ENCODE measurements at regions not wholly inside any gene's neighbourhood (a gene's known extent, or its start where the extent isn't known, plus 50 kb on each side); places are given as distances from the start of the nearest gene placed in this dataset.

DNA sequence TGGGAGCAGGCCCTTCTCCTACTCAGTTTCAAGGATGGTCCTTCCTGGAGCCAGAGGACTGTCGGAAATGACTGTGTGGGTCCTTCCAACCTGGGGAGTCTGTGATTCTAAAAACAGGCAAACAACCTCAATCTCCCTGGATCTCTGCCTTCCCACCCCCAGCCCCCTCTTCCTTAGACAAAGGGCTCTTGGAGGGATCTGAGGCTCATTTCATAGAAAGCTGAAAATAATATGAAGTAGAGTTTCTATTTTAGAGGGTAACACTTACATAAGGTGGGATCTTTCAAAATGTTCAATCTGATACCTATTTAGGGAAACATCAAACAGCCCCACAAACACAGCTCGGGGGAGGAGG is 69.4 kb downstream of the RHOB start:
- no peak overlapping the region for H3K27ac ChIP-seq
- no peaks in the 10 kb centered on the region for H3K27me3 ChIP-seq
- no peak overlapping the region for H3K4me3 ChIP-seq
- peaks cover 15% of the 10 kb centered on the region; the same call in 1 of the 2 replicates for H3K4me1 ChIP-seq
- no peak for DNase-seq
- 0 out of 2 replicates have a peak, but pooled peaks cover 4% of the 10 kb centered on the region for H3K9me3 ChIP-seq (replicated peaks)
- H3K36me3 ChIP-seq = no peaks in the 10 kb centered on the region

DNA sequence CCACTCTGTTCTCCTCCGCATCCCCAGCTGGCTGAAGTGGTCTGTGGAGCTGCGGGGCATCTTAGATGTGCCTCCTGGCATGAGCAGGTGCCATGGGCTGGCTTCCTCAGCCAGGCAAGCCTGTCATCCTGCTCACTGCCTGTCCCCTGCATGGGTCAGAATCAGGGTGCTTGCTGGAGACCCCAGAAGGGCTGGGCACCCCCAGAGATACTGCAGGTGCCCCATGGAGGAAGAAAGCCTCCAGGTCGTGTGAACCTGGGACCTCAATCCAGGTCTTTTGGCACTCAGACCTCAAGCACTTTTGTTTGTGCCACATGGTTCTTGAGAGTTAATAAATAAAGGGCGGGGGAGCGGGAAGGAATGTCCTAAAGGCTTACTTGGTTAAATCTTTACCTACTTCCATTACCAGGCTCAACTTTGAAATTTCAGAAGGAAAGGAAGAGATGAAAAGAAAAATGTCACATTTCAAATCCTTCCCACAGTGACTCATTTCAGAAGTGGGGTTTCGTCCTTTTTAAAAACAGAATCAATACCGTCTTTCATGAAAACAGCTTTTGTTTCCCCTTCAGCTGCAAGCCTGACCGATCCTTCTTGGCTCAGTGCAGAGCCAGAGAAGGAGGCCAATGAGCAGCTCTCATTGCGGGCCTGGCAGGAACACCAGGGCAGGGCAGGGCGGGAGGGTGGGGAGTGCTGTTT is 69.9 kb downstream of the RHOB start:
- 0 out of 2 replicates have a peak, but pooled peaks cover 4% of the 10 kb centered on the region for H3K9me3 ChIP-seq (replicated peaks)
- H3K27ac ChIP-seq = no peak overlapping the region
- no peak overlapping the region for H3K4me3 ChIP-seq
- peaks cover 15% of the 10 kb centered on the region; the same call in 1 of the 2 replicates for H3K4me1 ChIP-seq
- no peaks in the 10 kb centered on the region for H3K36me3 ChIP-seq
- H3K27me3 ChIP-seq = no peaks in the 10 kb centered on the region
- peak in 1 of 2 experiments; percentile 40 for DNase-seq

DNA sequence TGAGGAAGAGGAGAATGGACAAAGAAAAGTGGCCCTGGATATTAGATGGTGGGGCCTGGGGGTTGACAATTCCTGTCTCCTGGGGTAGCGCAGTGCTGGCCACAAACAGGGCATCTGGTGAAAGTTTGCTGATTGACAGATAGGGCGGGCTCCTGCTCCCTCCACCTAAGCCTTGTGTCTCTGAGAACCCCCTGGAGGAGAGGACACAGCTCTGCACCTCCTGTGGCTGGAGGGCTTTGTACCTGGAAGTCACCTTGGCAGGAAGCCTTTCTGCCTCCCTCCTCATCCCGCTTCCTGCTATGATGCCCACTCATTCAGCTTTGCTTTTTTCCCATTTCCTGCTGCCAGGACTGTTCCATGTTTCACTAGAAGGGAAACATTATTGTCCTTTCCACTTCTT is 72.4 kb downstream of the RHOB start:
- peaks cover 23% of the 10 kb centered on the region for H3K4me1 ChIP-seq
- no peak overlapping the region for H3K27ac ChIP-seq
- H3K27me3 ChIP-seq = no peaks in the 10 kb centered on the region
- H3K9me3 ChIP-seq (replicated peaks) = 0 out of 2 replicates have a peak, but pooled peaks cover 4% of the 10 kb centered on the region
- H3K4me3 ChIP-seq = no peak overlapping the region
- DNase-seq = no peak
- H3K36me3 ChIP-seq = no peaks in the 10 kb centered on the region

GRCh38 chr2:20520128-20520527 is 73.3 kb downstream of the RHOB start:
- no peak for DNase-seq
- H3K27ac ChIP-seq = no peak overlapping the region
- H3K9me3 ChIP-seq (replicated peaks) = 0 out of 2 replicates have a peak, but pooled peaks cover 3% of the 10 kb centered on the region
- peaks cover 23% of the 10 kb centered on the region for H3K4me1 ChIP-seq
- no peaks in the 10 kb centered on the region for H3K27me3 ChIP-seq
- H3K4me3 ChIP-seq = no peak overlapping the region
- no peaks in the 10 kb centered on the region for H3K36me3 ChIP-seq

DNA sequence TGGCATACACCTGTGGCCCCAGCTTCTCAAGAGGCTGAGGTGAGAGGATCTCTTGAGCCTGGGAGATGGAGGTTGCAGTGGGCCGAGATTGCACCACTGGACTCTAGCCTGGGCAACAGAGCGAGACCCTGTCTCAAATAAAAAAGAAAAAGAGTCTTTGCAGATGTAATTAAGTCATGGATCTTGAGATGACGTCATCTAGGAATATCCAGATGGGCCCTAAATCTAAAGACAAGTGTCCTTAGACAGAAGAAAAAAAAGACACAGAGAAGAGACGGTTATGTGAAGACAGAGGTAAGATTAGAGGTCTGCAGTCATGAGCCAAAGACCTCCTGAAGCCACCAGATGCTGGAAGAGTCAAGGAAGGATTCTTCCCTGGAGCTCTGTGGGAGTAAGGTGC is 74.3 kb downstream of the RHOB start:
- Histone ChIP-seq H3K27ac (no peak overlapping the region), H3K4me3 (no peak overlapping the region), H3K27me3 (no peaks in the 10 kb centered on the region), H3K9me3 (replicated peaks) (no peaks in the 10 kb centered on the region), H3K4me1 (peaks cover 30% of the 10 kb centered on the region), H3K36me3 (no peaks in the 10 kb centered on the region)
- no peak for DNase-seq

- DNase-seq = no peak
- H3K9me3 ChIP-seq (replicated peaks) = no peaks in the 10 kb centered on the region
- H3K27ac ChIP-seq = no peak overlapping the region
- H3K36me3 ChIP-seq = no peaks in the 10 kb centered on the region
- no peak overlapping the region for H3K4me3 ChIP-seq
- H3K4me1 ChIP-seq = peaks cover 35% of the 10 kb centered on the region
- H3K27me3 ChIP-seq = no peaks in the 10 kb centered on the region
Observed at GRCh38 chr2:20521682-20522189, 74.9 kb downstream of the RHOB start.

DNA sequence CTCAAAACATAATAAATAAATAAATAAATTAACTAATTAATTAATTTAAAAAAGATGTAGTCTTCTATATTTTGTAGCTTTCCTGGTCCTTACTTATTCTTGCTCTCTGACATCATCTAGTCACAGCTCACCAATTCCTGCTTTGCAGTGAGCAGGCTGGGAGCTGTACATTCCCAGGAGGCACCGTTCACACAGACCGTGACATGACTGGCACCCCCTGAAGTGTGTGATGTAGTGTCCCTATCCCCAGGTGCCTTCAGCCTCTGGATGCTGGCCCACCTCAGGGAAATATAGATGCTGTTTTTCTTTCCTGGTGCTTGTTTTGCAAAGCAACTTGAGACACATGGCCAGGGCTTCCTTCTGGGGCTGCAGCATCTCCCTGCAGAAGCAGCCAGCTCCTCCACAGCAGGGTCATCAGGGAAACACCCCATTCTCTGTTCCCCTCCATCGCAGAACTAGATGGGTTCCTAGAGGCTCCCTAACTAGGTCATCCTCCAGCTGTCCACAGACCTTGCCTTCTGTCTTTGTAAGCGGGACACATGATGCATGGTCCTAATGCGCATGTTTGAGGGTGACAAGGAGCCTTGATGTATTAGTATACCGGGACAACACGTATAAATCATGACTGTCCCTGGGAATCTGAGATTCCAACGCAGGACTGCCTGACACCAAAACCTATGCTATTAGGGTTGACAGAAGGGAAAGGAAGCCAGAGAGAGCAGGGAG is 76.4 kb downstream of the RHOB start:
- no peak for DNase-seq
- H3K4me3 ChIP-seq = no peak overlapping the region
- no peaks in the 10 kb centered on the region for H3K36me3 ChIP-seq
- no peaks in the 10 kb centered on the region for H3K9me3 ChIP-seq (replicated peaks)
- no peaks in the 10 kb centered on the region for H3K27me3 ChIP-seq
- H3K4me1 ChIP-seq = peaks cover 40% of the 10 kb centered on the region
- no peak overlapping the region for H3K27ac ChIP-seq

DNA sequence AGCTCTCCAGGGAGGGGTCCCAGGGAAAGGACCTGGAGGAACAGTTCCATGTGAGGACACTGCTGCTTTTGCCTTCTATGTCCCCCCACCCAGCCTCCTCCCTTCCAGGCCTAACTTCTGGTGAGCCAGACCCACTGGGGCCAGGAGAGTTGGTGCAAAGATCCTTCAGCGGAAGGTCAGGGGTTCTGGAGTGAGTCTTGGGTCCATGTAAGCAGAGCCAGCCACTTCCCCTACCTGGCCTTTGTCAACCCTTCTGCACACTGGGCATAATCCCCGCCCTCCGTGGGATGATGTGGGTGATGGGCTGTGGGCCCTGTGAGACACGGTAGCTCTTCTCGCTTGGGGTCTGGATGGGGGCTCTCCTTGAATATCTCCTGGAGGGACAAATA is 76.9 kb downstream of the RHOB start:
- H3K27me3 ChIP-seq = no peaks in the 10 kb centered on the region
- no peaks in the 10 kb centered on the region for H3K9me3 ChIP-seq (replicated peaks)
- no peak overlapping the region for H3K27ac ChIP-seq
- H3K4me1 ChIP-seq = peaks cover 40% of the 10 kb centered on the region
- no peaks in the 10 kb centered on the region for H3K36me3 ChIP-seq
- no peak for DNase-seq
- no peak overlapping the region for H3K4me3 ChIP-seq

GRCh38 chr2:20524412-20525040 is 77.7 kb downstream of the RHOB start:
- no peaks in the 10 kb centered on the region for H3K27me3 ChIP-seq

GRCh38 chr2:20525041-20526035 is 78.5 kb downstream of the RHOB start:
- peak overlapping the region; percentile 6 for H3K27ac ChIP-seq
- peak; percentile 63 to 72 for DNase-seq

More at GRCh38 chr2:20524412-20525040, 77.7 kb downstream of the RHOB start:
- Histone ChIP-seq H3K4me1 (peaks cover 40% of the 10 kb centered on the region), H3K27ac (peak overlapping the region; percentile 6), H3K36me3 (no peaks in the 10 kb centered on the region), H3K9me3 (replicated peaks) (no peaks in the 10 kb centered on the region), H3K4me3 (peak overlapping the region; percentile 18)
- DNase-seq = peak; percentile 89 to 94

GRCh38 chr2:20526160-20526559 is 79.3 kb downstream of the RHOB start:
- peak in 1 of 2 experiments; percentile 54 for DNase-seq
- Histone ChIP-seq H3K36me3 (no peaks in the 10 kb centered on the region), H3K4me1 (peaks cover 40% of the 10 kb centered on the region), H3K4me3 (no peak overlapping the region), H3K9me3 (replicated peaks) (no peaks in the 10 kb centered on the region), H3K27me3 (no peaks in the 10 kb centered on the region), H3K27ac (no peak overlapping the region)

More at GRCh38 chr2:20525041-20526035, 78.5 kb downstream of the RHOB start:
- Histone ChIP-seq H3K9me3 (replicated peaks) (no peaks in the 10 kb centered on the region), H3K36me3 (no peaks in the 10 kb centered on the region), H3K4me3 (peak overlapping the region; percentile 18), H3K4me1 (peaks cover 40% of the 10 kb centered on the region), H3K27me3 (no peaks in the 10 kb centered on the region)

DNA sequence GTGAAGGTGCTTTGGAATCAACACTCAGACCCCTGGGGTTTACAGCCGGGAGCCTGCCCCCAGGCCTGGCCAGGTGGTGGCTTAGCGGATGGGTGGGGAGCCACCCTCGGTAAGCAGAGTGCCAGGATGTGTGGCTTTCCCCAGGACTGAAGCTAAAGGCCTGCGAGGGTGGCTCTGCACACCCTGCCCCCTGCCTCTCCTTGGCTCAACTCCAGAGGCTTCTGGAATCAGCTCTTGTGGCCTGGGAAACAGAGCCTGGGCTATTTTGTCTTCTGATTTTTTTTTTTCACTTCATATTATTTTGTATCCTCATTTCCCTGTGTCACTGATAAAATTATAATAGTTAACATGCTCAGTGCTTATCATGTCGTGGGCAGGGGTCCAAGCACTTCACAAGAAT is 79.8 kb downstream of the RHOB start:
- no peak overlapping the region for H3K27ac ChIP-seq
- H3K4me1 ChIP-seq = peaks cover 40% of the 10 kb centered on the region
- no peak overlapping the region for H3K4me3 ChIP-seq
- no peaks in the 10 kb centered on the region for H3K36me3 ChIP-seq
- no peaks in the 10 kb centered on the region for H3K27me3 ChIP-seq
- no peaks in the 10 kb centered on the region for H3K9me3 ChIP-seq (replicated peaks)
- peak; percentile 68 to 78 for DNase-seq

DNA sequence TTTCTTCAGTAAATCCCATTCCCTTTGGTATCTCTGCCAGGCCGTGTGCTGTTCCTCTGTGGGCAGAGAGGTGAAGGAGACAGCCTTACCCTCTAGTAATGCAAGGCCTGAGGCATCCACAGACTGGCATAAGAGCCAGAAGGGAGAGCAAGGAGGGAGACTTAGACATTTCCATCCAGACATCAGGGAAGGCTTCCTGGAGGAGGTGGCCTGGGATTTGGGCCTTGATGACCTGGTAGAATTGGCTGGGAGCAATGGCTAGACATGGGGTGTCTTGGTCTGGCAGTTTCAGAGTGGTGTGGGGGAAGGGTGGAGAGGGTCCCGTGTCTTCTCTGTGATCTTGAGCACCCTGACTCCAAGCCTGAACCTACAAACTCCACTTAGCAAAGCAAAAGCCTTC is 81.8 kb downstream of the RHOB start:
- Histone ChIP-seq H3K4me3 (no peak overlapping the region), H3K36me3 (no peaks in the 10 kb centered on the region), H3K4me1 (peaks cover 47% of the 10 kb centered on the region), H3K9me3 (replicated peaks) (no peaks in the 10 kb centered on the region), H3K27ac (no peak overlapping the region), H3K27me3 (no peaks in the 10 kb centered on the region)
- no peak for DNase-seq

DNA sequence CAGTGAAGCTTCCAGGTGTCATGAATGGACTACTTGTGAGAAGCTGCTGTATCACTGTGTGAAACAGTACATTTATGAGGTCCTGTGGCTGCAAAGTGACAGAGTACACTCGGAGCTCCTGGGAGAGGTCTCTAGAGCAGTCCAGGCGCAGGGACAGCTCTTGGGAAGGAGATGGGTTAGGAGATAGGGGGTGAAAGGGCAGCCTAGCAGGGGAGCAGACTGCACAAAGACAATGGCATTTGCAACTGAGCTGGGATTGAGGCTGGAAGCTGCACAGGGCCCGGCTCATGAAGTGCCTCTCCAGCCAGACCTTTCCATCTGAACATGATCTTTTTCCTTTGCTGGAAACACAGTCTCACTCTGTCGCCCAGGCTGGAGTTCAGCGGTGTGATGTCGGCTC is 83.6 kb downstream of the RHOB start:
- Histone ChIP-seq H3K4me3 (no peak overlapping the region), H3K27me3 (no peaks in the 10 kb centered on the region), H3K36me3 (no peaks in the 10 kb centered on the region), H3K4me1 (peaks cover 32% of the 10 kb centered on the region), H3K9me3 (replicated peaks) (no peaks in the 10 kb centered on the region), H3K27ac (no peak overlapping the region)
- DNase-seq = no peak

All from SJCRH30 (cell line).